ENCODE measurements at regions not wholly inside any gene's neighbourhood (a gene's known extent, or its start where the extent isn't known, plus 50 kb on each side); places are given as distances from the start of the nearest gene placed in this dataset.

DNA sequence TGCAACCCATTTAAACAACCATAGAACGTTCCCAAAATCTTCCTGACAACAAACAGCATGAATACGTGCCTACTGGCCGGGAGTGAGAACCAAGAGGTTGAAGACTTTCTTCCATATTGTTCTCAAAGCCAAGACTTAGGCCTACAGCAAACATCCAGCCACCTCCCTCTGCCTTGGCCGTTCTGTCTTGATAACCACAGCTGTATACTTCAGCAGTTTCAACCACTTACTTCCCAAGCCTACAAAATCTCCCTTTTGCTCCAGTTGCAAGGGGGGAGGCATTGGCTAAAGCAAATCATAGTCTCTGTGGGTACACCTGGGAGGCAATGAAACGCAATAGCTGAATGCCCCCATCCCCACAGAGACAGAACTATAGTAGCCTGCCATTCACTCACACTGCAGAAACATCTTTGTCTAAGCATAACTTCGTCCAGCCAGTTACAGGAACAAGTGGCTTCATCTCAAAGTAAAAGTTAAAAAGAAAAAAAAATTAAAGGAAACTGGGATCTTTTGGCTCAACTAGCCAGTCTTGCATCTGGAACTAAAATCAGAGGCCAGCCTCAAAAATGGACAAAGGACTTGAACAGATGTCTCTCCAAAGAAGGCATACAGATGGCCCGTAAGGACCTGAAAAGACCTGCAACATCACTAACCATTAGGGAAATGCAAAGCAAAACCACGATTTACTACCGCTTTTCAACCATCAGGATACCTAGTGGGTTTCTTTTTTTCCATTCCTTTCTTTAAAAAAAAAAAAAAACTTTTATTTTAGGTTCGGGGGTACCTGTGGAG is 186.0 kb downstream of the PSMG1 start:
- no peak for DNase-seq

DNA sequence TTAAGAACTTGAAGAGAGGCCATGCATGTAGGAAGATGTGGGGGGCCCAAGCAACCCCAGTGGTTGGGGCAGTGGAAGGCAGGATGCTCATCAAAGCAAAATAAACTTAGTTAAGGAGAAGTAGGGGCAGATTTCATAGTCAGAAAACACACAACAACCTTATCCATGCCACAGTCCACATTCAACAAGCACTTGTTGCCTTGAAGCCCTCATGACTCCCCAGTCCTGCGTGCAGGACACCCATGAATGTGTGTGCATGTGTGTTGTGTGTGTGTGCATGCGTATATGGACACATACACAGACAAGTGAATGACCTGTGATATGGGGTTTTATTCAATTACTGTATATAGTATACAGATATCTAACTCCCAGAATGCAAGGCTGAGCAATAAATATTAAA is 186.9 kb downstream of the PSMG1 start:
- no peak for DNase-seq

DNA sequence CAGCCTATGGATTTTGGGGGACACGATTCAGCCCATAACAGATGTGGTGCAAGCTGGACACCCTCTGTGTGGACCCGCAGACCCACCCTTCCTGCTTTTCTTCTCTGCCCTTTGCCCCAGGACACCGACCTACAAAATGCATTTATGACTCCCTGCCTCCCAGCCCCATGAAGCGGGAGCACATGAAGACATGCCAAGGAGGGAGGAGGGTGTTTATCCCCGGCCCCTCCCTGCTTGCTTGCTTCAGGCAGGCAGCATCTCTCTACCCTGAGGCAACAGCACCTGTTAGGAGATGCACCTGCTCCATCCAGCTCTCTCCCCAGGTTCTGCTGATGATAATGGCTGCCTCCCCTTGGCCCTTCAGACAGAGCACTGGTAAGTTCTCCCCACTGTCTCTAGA is 187.5 kb downstream of the PSMG1 start:
- no peak for DNase-seq

DNA sequence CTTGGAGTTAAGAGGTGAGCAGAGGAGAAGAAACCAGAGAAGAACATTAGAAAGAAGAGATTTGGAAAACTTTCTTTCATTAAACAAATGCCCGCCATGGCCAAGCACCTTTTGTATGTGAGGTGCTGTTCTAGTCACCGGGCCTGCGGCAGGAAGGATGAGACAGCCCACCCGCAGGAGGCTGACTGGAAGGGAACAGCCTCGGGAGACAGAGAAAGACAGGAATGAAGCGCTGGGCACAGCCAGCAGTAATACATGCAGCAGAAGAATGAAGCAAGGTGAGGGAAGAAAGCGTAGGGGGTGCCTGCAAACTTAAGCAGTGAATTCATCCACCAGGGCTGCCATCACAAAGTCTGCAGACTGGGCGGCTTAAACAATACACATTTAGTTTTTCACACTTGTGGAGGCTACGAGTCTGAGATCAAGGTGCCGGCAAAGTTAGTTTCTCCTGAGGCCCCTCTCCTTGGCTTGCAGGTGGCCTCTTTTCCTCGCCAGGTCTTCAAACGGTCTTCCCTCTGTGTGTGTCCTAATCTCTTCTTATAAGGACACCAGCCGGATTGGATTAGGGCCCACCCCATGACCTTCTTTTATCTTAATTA is 188.1 kb downstream of the PSMG1 start:
- DNase-seq = no peak

DNA sequence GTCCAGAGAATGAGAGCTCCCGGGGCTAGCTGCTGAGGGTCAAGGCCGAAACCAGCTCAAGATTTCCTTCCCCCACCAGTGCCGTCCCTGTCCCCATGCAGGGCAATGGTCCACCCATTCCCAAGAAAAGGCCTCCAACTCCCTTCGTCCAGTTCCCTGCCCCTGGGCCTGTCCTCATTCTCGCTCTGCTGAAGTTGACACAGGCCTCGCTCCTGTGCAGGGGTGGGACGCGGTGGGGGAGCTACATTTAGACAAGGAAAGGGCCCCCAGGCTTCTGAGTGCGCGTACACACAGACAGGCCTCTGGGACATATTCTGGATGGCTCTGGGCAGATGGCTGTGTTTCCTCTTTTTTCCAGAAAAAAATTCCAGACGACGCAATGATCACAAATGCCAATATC is 188.3 kb downstream of the ETS2 start:
- DNase-seq = no peak

DNA sequence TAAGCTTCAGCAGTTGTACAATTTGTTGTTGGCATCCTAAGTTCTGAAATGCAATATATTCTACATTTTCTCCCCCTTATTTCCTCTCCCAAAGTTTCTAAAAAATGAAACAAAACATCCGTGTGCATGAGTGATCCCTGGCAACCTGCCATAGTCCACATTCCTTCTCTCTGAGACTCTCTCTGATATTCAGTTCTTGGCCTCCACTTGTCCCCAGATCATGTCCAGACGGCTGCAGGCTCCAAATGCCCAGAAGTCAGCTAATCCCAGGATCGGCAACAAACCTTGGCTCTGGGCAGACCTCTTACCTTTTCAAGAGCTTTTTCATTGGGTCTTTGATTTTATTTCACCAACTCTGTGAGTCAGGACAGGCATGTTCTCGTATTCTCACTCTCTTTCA is 187.8 kb downstream of the ETS2 start:
- DNase-seq = no peak

DNA sequence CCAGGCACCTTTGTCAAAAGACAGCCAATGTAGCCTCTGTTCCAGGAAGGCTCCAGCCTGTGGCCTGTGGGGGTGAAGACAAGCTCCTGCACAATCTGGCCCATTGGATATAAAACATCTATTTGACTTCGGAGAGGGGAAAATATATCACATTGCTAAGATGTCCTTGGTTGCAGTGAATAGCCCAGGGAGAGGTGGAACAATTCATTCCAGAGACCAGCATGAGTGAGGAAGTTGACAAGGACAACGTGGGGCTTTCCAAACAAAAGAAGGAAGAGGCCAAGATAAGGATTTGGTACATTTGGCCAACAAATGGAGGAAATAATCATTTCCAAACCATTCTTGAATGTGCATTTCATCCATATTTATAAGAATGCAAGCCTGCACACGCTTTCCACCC is 187.0 kb downstream of the ETS2 start:
- no peak for DNase-seq

DNA sequence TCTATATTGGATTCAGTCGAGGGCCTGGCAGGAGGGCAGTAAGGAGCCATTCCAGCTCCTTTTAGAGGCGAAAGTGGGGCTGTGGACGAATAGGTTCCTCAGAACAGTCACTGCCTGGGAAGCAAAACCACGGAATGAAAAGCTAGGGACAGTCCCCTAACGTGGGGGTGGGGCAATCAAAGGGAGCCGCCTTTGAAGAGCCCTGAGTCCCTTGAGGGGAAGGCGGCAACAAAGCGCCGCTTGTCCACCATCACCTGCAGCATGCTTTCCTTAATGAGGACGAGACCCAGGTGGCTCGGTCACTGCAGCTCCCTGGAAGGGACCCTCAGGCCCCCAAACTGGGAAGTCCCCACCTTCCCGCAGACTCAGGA is 184.7 kb downstream of the ETS2 start:
- no peak for DNase-seq

DNA sequence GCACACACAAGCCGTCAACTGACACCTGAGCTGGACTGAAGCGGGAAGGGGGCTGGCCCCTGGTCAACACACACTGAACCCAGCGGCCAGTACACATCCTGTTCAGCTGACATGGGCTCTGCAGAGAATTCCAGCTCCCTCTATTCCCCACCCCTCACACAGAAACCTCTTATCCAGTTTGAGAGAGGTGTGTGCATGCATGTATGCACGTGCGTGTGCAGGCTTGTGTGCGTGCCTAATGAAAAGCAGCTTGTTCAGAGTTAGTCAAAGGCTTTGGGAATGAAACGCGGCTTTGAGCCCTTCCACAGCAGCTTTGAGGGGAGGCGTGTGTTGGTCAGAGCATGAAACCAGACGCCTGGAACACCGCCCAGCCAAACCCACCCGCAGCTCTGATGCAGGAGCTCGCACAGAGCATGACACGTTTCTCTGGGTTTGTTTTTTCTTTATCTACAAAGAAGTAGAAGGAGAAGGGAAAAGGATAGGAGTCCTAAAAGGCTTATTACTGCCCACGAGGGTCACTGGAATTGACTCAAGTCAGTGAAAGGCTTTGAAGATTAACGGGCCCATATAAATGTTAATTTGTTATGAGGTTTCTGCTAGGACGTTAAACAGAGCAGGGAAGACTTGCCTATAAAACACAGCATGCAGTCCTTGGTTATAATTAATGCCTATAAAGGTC is 184.2 kb downstream of the ETS2 start:
- DNase-seq = no peak

DNA sequence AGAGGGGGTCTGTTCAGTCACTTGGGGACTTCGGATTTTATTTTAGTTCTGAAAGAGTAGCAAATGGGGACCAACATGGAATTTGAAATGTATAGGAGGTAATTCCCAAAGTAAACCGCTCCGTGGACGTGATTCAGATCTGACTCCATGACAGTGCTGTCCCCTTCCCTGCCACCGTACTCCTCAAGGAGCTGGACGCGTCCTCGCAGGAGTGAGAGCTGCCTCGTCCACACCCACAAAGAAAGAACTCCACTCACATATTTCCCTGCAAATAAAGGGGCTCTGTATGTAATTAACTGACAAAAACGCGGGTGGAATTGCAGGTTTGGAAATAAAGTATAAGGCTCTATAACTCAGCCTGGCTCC is 183.6 kb downstream of the ETS2 start:
- DNase-seq = no peak

DNA sequence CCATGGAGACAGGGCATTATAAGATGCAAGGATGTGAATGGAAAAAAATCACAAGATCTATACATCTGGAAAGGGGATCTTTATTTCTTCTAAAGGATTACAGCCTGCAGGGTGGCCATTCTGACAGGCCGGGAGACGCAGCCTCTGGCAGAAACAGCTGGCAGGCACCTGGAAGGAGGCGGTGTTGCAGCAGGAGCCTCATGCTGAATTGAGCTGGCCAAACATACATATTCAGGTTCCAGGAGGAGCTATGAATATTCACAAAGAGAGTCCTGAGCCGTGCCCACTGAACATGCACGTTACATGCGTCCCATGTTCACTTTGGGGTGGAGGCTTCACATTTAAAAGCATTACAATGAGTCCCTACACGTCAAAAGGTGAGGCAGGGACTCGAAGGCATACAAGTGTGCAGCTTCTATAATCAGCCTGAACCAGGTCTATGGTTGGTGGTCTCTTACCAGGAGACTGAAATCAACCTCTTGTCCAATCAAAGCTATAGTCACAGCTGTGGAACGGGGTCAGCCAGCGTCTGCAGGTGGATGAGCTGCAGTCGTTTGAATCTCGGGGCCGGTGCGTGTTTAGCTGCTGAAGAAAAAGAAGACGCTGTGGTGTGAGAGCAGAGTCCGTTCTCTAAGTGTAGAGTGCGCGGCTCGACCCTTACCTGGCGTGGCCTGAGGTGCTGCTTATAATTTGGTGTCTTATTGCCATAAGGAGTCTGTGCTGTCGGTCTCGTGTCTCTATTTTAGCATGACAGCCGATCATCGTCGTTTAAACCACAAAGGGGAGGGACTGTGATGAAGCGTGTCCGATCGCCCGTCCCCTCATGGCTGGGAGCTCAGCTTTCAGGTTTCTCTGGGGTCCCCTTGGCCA is 183.0 kb downstream of the ETS2 start:
- DNase-seq = no peak

DNA sequence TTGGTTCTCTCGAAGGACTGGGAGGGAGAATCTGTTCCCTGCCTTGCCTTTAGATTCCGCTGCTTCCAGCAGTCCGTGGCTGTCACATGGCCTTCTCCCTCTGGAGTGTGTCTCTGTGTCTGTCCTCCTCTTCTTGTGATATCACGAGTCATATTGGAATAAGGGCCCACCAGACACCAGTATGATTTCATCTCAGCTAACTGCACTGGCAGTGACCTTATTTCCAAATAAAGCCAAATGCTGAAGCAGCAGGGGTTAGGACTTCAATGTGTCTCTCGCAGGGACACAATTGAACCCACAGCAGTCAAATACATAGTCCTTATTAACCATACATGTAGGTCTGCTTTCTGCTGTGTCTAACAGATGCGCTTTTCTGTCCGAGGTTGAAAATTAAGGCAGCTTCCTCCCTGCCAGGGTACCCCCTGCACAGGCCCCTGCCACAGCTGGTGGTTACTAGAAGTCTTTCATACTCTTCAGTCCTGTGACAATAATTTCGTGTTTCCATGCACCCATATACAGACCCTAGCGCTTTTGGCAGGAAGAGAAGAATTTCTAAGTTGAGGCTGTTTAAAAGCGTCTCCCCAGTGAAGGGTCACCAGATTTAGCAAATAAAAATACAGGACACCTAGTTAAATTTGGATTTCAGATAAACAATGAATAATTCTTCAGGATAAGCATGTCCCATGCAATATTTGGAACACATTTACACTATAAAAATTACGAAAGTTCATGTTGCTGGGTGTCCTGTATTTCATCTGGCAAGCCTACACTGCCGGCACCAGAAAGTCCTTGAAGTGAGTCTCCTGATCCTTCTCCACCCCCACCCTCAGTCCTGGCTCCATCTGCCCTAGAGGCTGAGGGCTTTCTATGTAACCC is 182.1 kb downstream of the ETS2 start:
- DNase-seq = no peak

DNA sequence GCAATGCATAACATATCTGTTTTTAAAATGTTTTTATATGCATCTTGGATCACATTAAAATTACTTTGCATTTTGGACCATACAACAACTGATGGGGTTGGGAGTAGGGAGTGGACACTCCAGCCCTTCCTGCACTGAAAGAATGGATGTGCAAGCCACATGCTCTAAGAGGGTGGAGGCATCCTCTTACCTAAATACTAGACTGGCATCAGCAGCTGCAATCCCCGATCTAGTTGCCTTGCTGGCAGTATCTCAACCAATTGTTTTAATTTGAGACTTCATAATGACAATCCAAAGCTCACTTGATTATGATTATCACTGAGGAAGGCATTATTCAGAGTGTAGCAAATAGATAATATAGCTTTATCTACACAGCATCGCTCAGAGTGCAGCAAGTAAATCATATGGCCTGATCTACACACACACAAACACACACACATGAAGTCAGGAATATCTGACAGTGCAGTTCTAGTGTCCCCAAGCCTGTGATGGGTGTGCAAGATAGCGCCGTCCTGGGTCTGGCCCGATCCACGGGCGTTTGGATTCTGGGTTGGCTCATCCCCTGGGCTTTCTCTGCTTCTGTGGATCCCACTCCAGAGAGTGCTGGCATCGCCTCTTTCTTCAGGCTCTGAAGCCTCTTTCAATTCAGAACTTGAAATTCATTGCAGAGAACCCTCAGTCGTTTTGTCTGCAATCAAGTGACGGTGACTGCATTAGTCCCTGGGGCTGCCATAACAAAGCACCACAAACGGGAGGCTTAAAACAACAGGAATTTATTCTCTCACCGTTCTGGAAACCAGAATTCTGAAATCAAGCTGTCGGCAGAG is 181.3 kb downstream of the ETS2 start:
- no peak for DNase-seq

DNA sequence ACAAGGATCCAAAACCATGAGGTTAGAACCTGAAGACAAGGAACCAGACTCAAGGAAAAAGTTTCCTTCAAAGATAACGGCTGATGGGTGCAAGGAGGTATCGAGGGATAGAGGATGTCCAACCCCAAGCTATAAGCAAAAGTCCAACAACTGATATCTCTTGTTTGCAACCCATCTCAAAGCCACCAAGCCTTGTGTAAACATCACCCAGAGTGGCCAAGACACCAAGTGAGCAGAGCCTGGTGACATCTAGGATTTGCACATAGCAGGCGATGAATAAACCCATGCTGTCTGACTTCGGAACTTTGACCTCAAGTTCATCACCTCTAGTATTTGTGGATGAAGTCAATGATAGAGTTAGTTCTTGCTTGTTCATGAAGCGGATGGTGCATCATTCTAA is 180.7 kb downstream of the ETS2 start:
- DNase-seq = no peak

DNA sequence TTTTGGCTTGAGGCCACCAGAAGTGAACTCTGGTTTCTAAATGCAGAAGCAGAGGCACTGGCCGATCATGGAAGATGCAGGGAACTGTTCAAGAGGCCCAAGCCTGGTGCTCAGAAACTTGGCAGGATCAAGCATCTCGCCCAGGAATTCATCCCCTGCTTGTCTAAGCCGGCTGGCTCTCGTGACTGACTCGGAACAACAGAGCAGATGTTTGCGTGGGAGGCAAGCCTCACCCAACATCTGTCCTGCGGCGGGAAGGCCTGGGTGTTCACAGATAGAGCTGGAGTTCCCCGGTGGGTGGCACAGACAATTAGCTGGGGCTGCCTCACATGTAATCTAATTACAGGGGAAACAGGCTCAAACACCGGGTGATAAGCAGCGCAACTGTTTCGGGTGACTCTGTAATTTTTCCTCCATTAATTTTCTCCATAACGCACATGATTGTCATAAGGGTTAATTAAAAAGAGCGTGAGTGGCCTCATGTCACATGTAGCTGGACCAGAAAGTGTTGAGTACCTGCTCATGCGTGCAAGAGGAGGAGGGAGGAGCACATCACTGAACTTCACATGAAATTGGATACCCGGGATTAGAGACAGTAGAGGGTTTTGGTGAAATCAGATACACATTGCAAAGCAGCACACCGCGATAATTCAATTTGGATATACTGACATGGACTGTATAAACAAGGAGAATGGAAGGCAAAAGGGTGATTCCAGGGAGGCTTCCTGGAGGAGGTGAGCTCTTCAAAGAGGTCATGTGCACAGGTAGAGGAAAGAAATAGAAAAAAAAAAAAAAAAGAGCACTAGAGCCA is 180.0 kb downstream of the ETS2 start:
- no peak for DNase-seq

DNA sequence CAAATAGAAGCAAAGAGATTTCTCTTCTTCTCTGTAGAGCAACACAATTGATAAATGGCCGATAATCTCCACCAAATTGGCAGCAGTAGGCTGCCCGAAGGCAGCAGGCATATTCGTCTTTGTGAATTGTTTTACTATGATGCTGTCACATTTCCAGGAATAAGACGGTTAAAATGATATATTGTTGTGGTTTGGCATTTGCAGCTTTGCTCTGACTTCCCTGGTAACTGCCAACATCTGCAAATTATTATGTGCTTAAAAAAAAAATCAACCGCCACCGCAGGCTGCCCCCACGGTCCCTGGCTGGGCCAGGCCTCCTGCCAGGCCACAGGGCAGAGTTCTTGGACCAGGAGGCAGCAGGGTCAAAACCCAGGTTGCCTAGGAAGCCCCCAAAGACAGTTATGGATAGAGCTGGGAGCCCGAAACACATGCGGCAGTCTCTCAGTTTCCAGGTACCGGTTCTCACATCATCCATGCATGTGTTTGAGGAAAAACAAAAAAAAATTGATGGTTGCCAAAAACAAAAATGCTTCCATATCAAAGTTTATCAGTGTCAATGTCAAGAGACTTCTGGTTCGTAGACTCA is 179.3 kb downstream of the ETS2 start:
- no peak for DNase-seq

DNA sequence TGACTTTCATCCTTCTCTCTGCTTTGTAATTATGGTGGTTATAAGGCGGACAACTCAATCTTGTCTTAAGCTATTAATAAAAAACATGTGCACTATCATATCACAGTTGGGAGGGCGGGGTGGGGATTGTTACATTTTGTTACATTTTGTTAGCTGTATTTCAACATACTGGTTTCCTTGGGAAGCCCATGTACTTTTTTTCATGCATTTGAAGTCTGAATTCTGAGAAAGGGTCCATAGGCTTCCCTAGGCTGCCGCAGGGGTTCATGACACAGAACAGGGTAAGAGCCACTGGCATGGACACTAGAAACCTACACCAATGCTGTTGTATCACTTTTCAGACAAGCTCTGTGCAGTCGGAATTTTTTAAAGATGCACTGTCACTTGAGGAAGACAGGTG is 178.8 kb downstream of the ETS2 start:
- DNase-seq = no peak

DNA sequence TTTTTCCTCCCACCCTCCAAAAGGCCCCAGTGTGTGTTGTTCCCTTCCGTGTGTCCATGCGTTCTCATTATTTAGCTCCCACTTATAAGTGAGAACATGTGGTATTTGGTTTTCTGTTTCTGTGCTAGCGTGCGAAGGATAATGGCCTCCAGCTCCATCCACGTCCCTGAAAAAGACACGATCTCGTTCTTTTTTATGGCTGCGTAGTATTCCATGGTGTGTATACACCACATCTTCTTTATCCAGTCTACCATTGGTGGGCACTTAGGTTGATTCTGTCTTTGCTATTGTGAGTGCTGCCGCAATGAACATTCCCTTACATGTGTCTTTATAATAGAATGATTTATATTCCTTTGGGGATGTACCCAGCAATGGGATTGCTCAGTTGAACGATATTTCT is 177.8 kb downstream of the ETS2 start:
- no peak for DNase-seq

DNA sequence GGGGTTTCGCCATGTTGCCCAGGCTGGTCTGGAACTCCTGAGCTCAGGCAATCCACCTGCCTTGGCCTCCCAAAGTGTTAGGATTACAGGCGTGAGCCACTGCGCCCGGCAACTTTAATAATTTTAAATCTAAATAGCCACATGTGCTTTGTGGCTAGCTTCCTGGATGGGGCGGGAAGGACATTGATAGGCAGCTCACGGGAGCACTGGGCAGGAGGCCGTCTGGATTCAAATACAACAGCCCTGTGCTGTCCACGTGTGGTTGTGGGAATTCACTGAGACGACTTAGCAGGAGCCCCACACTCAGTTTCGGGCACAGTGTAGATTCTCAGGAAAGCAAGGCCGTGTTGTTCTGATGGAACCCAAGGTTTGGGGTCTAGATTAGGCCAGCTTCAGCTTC is 177.1 kb downstream of the ETS2 start:
- DNase-seq = no peak

DNA sequence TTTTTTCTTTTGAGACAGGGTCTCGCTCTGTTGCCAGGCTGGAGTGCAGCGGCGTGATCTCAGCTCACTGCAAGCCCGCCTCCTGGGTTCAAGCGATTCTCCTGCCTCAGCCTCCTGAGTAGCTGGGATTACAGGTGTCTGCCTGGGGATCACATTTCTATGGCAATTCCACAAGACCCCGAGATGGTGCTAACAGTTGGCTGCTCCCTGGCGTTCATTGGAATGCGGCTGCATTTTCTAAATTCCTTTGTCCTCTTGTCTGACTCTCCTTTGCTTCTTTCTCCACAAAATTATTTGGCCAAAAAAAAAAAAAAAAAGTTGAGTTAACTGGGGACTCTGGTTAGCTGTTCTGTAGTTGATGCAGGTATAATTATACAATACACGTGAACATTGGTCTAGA is 176.4 kb downstream of the ETS2 start:
- no peak for DNase-seq

Measured in CD4-positive, alpha-beta T cell treated with Interleukin-6 for 4 hours (primary cell).